ENCODE measurements at regions not wholly inside any gene's neighbourhood (a gene's known extent, or its start where the extent isn't known, plus 50 kb on each side); places are given as distances from the start of the nearest gene placed in this dataset.
A peak's percentile ranks its signal among the peaks of the same experiment; 100 is the strongest.

DNA sequence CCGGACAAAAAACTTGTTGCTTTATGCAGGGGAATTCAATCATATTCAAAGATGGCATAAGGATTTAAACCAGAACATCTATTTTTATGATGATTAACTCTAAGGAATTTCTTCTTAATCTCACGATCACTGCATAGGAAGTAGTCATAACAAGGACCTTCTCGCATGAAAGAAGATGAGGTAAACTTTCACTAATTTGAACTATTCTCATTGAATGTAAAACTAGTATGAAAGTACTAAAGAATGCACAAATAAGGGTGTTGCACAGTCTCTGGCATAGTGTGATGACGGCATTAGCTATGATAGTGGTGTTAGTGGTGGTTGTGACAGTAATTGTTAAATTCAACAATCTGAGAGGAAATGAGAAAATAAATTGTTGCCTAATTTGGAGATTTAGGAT lies 280.0 kb downstream of the SLC6A15 start:
- Histone ChIP-seq H3K36me3 (ENCODE audit: low read depth) (no peaks in the 10 kb centered on the region), H3K27ac (ENCODE audit: poor library complexity, severe bottlenecking) (no peak overlapping the region), H3K4me3 (ENCODE audit: severe bottlenecking) (no peak overlapping the region), H3K9me3 (ENCODE audit: severe bottlenecking) (no peaks in the 10 kb centered on the region), H3K27me3 (ENCODE audit: insufficient read depth, poor library complexity, severe bottlenecking) (no peaks in the 10 kb centered on the region), H3K4me1 (ENCODE audit: insufficient read depth, poor library complexity, severe bottlenecking) (no peaks in the 10 kb centered on the region)
- DNase-seq (ENCODE audit: low spot score), result no peak
- no peak for ATAC-seq (ENCODE audit: low read depth)
- no peak for TF ChIP-seq CTCF (IDR thresholded peaks at IDR 0.05; ENCODE audit: poor library complexity, severe bottlenecking)

DNA sequence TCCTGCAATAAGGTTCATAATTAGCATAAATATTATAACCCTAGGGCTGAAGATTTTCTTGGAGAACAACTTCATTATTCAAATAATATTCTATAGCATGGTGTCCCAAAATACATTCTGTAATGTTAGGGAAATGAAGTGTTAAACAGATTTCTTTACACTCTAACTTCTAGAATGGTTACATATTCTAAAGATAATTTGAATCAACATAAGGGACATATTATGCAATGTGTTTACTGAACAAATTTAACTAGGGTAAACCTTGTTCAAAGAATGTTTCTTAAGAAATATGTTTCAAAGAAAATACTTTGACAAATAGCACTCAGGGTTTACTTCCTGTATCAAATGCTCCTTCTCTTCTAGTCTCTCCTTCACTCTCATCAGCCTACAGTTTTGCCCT lies 281.6 kb downstream of the SLC6A15 start:
- no peaks in the 10 kb centered on the region for H3K36me3 ChIP-seq (ENCODE audit: low read depth)
- H3K4me1 ChIP-seq (ENCODE audit: insufficient read depth, poor library complexity, severe bottlenecking), result no peaks in the 10 kb centered on the region
- no peak for ATAC-seq (ENCODE audit: low read depth)
- no peak overlapping the region for H3K27ac ChIP-seq (ENCODE audit: poor library complexity, severe bottlenecking)
- H3K27me3 ChIP-seq (ENCODE audit: insufficient read depth, poor library complexity, severe bottlenecking), result no peaks in the 10 kb centered on the region
- TF ChIP-seq CTCF (IDR thresholded peaks at IDR 0.05; ENCODE audit: poor library complexity, severe bottlenecking), result no peak
- H3K9me3 ChIP-seq (ENCODE audit: severe bottlenecking), result no peaks in the 10 kb centered on the region
- H3K4me3 ChIP-seq (ENCODE audit: severe bottlenecking), result no peak overlapping the region
- no peak for DNase-seq (ENCODE audit: low spot score)

- H3K4me1 ChIP-seq (ENCODE audit: insufficient read depth, poor library complexity, severe bottlenecking), result no peaks in the 10 kb centered on the region
- no peak overlapping the region for H3K27ac ChIP-seq (ENCODE audit: poor library complexity, severe bottlenecking)
- H3K36me3 ChIP-seq (ENCODE audit: low read depth), result no peaks in the 10 kb centered on the region
- DNase-seq (ENCODE audit: low spot score) (no peak), ATAC-seq (ENCODE audit: low read depth) (no peak)
- no peak overlapping the region for H3K4me3 ChIP-seq (ENCODE audit: severe bottlenecking)
- H3K9me3 ChIP-seq (ENCODE audit: severe bottlenecking), result no peaks in the 10 kb centered on the region
- no peaks in the 10 kb centered on the region for H3K27me3 ChIP-seq (ENCODE audit: insufficient read depth, poor library complexity, severe bottlenecking)
- TF ChIP-seq CTCF (IDR thresholded peaks at IDR 0.05; ENCODE audit: poor library complexity, severe bottlenecking), result no peak
These were observed 285.0 kb downstream of the SLC6A15 start for GRCh38 chr12:84627593-84627992.

GRCh38 chr12:84624601-84625000 lies 288.0 kb downstream of the SLC6A15 start:
- Histone ChIP-seq H3K4me3 (ENCODE audit: severe bottlenecking) (no peak overlapping the region), H3K4me1 (ENCODE audit: insufficient read depth, poor library complexity, severe bottlenecking) (no peaks in the 10 kb centered on the region), H3K9me3 (ENCODE audit: severe bottlenecking) (no peaks in the 10 kb centered on the region), H3K27ac (ENCODE audit: poor library complexity, severe bottlenecking) (no peak overlapping the region), H3K36me3 (ENCODE audit: low read depth) (no peaks in the 10 kb centered on the region), H3K27me3 (ENCODE audit: insufficient read depth, poor library complexity, severe bottlenecking) (no peaks in the 10 kb centered on the region)
- DNase-seq (ENCODE audit: low spot score) (no peak), ATAC-seq (ENCODE audit: low read depth) (no peak)
- TF ChIP-seq CTCF (IDR thresholded peaks at IDR 0.05; ENCODE audit: poor library complexity, severe bottlenecking), result no peak

GRCh38 chr12:84619053-84619571 lies 293.5 kb downstream of the SLC6A15 start:
- no peak for ATAC-seq (ENCODE audit: low read depth)
- no peak overlapping the region for H3K27ac ChIP-seq (ENCODE audit: poor library complexity, severe bottlenecking)
- H3K4me3 ChIP-seq (ENCODE audit: severe bottlenecking), result no peak overlapping the region
- no peaks in the 10 kb centered on the region for H3K4me1 ChIP-seq (ENCODE audit: insufficient read depth, poor library complexity, severe bottlenecking)
- H3K27me3 ChIP-seq (ENCODE audit: insufficient read depth, poor library complexity, severe bottlenecking), result no peaks in the 10 kb centered on the region
- no peaks in the 10 kb centered on the region for H3K9me3 ChIP-seq (ENCODE audit: severe bottlenecking)
- peak; percentile 64 for TF ChIP-seq CTCF (IDR thresholded peaks at IDR 0.05; ENCODE audit: poor library complexity, severe bottlenecking)
- no peaks in the 10 kb centered on the region for H3K36me3 ChIP-seq (ENCODE audit: low read depth)
- DNase-seq (ENCODE audit: low spot score), result no peak
